AG09319 (cell line): ENCODE measurements at regions not wholly inside any gene's neighbourhood (a gene's known extent, or its start where the extent isn't known, plus 50 kb on each side); places are given as distances from the start of the nearest gene placed in this dataset.
"Not testable (repeated sequence)": the region's sequence is repeated elsewhere in the genome, so short reads cannot be mapped to it uniquely, and the experiment has no call there.

Experiments
- DNase-seq: peaks from one replicate; pipeline ENCODE4 v3.0.0-alpha.2; 2010; ENCODE audit warnings: low read depth; ENCODE audit errors: extremely low read depth
- TF ChIP-seq, protein P1 (sequence below): IDR thresholded peaks from 2 replicates; pipeline ENCODE4 v1.5.1; 2011; ENCODE audit warnings: low read depth, mild to moderate bottlenecking, inconsistent platforms, low read length, moderate library complexity

- DNase-seq: no peak
- TF ChIP-seq, protein P1, sequence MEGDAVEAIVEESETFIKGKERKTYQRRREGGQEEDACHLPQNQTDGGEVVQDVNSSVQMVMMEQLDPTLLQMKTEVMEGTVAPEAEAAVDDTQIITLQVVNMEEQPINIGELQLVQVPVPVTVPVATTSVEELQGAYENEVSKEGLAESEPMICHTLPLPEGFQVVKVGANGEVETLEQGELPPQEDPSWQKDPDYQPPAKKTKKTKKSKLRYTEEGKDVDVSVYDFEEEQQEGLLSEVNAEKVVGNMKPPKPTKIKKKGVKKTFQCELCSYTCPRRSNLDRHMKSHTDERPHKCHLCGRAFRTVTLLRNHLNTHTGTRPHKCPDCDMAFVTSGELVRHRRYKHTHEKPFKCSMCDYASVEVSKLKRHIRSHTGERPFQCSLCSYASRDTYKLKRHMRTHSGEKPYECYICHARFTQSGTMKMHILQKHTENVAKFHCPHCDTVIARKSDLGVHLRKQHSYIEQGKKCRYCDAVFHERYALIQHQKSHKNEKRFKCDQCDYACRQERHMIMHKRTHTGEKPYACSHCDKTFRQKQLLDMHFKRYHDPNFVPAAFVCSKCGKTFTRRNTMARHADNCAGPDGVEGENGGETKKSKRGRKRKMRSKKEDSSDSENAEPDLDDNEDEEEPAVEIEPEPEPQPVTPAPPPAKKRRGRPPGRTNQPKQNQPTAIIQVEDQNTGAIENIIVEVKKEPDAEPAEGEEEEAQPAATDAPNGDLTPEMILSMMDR: no peak
Observed at GRCh38 chr10:8334631-8335030, 280.1 kb downstream of the GATA3 start.

- TF ChIP-seq, protein P1: no peak
Observed at GRCh38 chr10:8336629-8337331, 282.3 kb downstream of the GATA3 start.

DNA sequence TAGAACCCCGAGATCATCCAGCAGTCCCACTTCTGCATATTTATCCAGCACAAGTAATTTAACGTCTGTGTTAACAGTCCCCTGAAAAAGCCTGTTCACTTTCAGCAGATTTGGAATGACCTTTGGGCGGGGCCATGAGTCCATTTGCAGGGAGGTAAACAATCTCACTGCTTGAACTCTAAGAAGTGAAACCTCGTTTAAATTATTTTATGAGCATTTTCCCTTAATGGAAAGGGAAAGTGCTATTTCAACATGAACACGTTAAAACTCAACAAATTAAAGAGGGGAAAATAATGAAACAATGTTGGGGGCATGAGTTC, 282.8 kb downstream of the GATA3 start:
- TF ChIP-seq, protein P1: no peak
- DNase-seq: no peak

More at GRCh38 chr10:8336629-8337331, 282.3 kb downstream of the GATA3 start:
- DNase-seq: no peak

DNA sequence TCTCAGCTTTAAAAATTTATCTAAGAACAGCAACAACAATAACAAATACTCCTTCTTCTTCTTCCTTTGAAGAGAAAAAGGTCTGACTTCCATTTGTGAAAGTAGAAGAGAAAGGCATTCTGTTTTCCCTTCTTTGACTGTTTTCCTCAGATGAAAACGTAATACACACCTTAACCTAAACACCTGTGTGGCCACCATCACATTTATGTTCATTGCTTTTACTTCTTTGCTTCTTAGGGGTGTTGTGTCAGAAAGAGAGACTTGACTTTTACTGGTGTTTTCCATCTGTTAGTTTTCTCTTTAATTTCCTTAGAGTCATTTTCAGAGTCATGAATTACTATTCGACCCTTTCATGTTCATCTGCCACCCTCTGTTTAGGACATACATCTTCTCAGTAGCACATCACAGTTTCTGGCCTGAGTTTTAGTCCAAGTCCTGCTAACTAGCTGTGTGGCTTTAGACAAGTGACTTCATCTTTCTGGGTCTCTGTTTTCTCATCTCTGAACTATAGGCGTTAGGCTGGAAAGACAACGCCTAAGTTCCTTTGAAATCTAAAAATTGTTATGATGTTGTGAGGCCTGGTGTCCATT, 283.8 kb downstream of the GATA3 start:
- TF ChIP-seq, protein P1: no peak
- DNase-seq: no peak

- DNase-seq: no peak
- TF ChIP-seq, protein P1: no peak
Observed at GRCh38 chr10:8344756-8345155, 290.3 kb downstream of the GATA3 start.

GRCh38 chr10:8346861-8347260, 292.4 kb downstream of the GATA3 start:
- TF ChIP-seq, protein P1: no peak
- DNase-seq: no peak

DNA sequence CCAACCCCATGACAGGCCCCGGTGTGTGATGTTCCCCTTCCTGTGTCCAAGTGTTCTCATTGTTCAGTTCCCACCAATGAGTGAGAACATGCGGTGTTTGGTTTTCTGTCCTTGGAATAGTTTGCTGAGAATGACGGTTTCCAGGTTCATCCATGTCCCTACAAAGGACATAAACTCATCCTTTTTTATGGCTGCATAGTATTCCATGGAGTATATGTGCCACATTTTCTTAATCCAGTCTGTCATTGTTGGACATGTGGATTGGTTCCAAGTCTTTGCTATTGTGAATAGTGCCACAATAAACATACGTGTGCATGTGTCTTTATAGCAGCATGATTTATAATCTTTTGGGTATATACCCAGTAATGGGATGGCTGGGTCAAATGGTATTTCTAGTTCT, 293.1 kb downstream of the GATA3 start:
- DNase-seq: not testable (repeated sequence)
